ENCODE measurements at regions not wholly inside any gene's neighbourhood (a gene's known extent, or its start where the extent isn't known, plus 50 kb on each side); places are given as distances from the start of the nearest gene placed in this dataset.

GRCh38 chr6:54716010-54716409 is 130.6 kb upstream of the FAM83B start (continued):
- TF ChIP-seq CUX1 (CRISPR knock-in tag; IDR thresholded peaks at IDR 0.05) (no peak), ILK (tag; IDR thresholded peaks at IDR 0.05; ENCODE audit: borderline replicate concordance, low read depth) (no peak)

GRCh38 chr6:54716877-54717276 is 129.7 kb upstream of the FAM83B start:
- no peaks in the 10 kb centered on the region for H3K9me1 ChIP-seq (ENCODE audit: control insufficient read depth, insufficient read depth, low read length)
- no peaks in the 10 kb centered on the region for H4K20me1 ChIP-seq (replicated peaks; ENCODE audit: control insufficient read depth, insufficient read depth, low read length)
- FAIRE-seq (no peak), ATAC-seq (no peak), DNase-seq (ENCODE audit: extremely low read depth in 1 of 4, low spot score in 3 of 4) (no peak)
- no TSS peak for BruUV-seq (replicated peaks)
- ChIA-PET CTCF (ENCODE audit: low intra/inter-chr PET ratio) (no interaction called here), POLR2A (no interaction called here)
- H3K27me3 ChIP-seq (ENCODE audit: control insufficient read depth in 2 of 2, insufficient read depth in 2 of 2, low read length in 2 of 2) = no peaks in the 10 kb centered on the region
- intact Hi-C loops (cut with micrococcal nuclease) = no loop called here
- H3K4me1 ChIP-seq (replicated peaks in 1 of 2; ENCODE audit: control insufficient read depth in 2 of 2, insufficient read depth in 2 of 2, low read length in 2 of 2) = no peaks in the 10 kb centered on the region
- no peaks in the 10 kb centered on the region for H3K36me3 ChIP-seq (ENCODE audit: control insufficient read depth, insufficient read depth, low read length)
- no peak overlapping the region for H2AFZ ChIP-seq (ENCODE audit: low read depth, low read length)
- no peak overlapping the region for H3K4me2 ChIP-seq (ENCODE audit: insufficient read depth, low read length)
- in situ Hi-C loops (cut with MboI) = no loop called here
- no peak overlapping the region for H3K4me3 ChIP-seq
- H3K79me2 ChIP-seq (ENCODE audit: control insufficient read depth, insufficient read depth, low read length) = no peaks in the 10 kb centered on the region
- no peak overlapping the region for H3K9ac ChIP-seq (ENCODE audit: insufficient read depth in 1 of 2, low read depth in 2 of 2, low read length in 2 of 2)
- no peak for TF ChIP-seq NR3C1 (CRISPR knock-in tag; IDR thresholded peaks at IDR 0.05)
- no peak for TF ChIP-seq MED1 (CRISPR knock-in tag; IDR thresholded peaks at IDR 0.05; ENCODE audit: borderline replicate concordance)
- TF ChIP-seq PRPF4 (IDR thresholded peaks at IDR 0.05; ENCODE audit: insufficient read depth, low read depth, low read length, poor library complexity, severe bottlenecking) = no peak
- no peak for TF ChIP-seq KDM4B (IDR thresholded peaks at IDR 0.05; ENCODE audit: borderline replicate concordance in 2 of 2, low read depth in 1 of 2)
- no peak for TF ChIP-seq DDX20 (tag; IDR thresholded peaks at IDR 0.05; ENCODE audit: low read depth)
- no peak for TF ChIP-seq WHSC1 (IDR thresholded peaks at IDR 0.05; ENCODE audit: low read length)
- TF ChIP-seq ETS2 (tag; IDR thresholded peaks at IDR 0.05; ENCODE audit: borderline replicate concordance, poor library complexity, severe bottlenecking) = no peak
- TF ChIP-seq DIDO1 (tag; IDR thresholded peaks at IDR 0.05; ENCODE audit: low read depth) = no peak
- TF ChIP-seq MCM5 (IDR thresholded peaks at IDR 0.05; ENCODE audit: low read depth) = no peak
- TF ChIP-seq DACH1 (IDR thresholded peaks at IDR 0.05; ENCODE audit: partially characterized antibody) = no peak
- no peak overlapping the region for H3K27ac ChIP-seq (ENCODE audit: extremely low read depth, low read depth, low read length)
- H3K9me3 ChIP-seq (replicated peaks; ENCODE audit: control insufficient read depth, insufficient read depth, low read depth, low read length) = no peaks in the 10 kb centered on the region
- 0% methylated on average over 3 of the region's 3 CpGs for WGBS (ENCODE audit: insufficient coverage, low coverage, missing lambda C conversion rate)
